Gastrocnemius medialis (tissue), 4 donors: ENCODE measurements at regions not wholly inside any gene's neighbourhood (a gene's known extent, or its start where the extent isn't known, plus 50 kb on each side); places are given as distances from the start of the nearest gene placed in this dataset.

ENCODE experiments used
- ATAC-seq, 2 donors: fragments of 150-250 bp; one replicate each; pipeline ENCODE4 v1.9.1; 2016
- DNase-seq, 2 donors: peaks; one replicate each; pipeline ENCODE4 v3.0.0-alpha.2; 2019
- H3K27ac ChIP-seq, 4 donors: fragments of 200-600 bp; sonication (generic); 1 replicate in 1 of 4; 2 replicates in 3 of 4; pipeline ENCODE4 v1.5.1; 2016 to 2018; ENCODE audit warnings: mild to moderate bottlenecking in 2 of 4, moderate library complexity in 1 of 4
- H3K27me3 ChIP-seq, 3 donors: fragments of 200-600 bp; sonication (generic) in 2 of 3; 1 replicate in 1 of 3; 2 replicates in 2 of 3; pipeline versions ENCODE4 v1.5.1 to v1.6.0; 2016 to 2019; ENCODE audit warnings: mild to moderate bottlenecking in 1 of 3, moderate library complexity in 1 of 3
- H3K36me3 ChIP-seq, 2 donors: fragments of 200-600 bp; sonication (generic) in 1 of 2; one replicate each; pipeline ENCODE4 v1.5.1; 2017 to 2018
- H3K4me1 ChIP-seq, 2 donors: fragments of 200-600 bp; sonication (generic) in 1 of 2; one replicate each; pipeline ENCODE4 v1.5.1; 2016 to 2017; ENCODE audit warnings: mild to moderate bottlenecking in 2 of 2
- H3K4me3 ChIP-seq, 4 donors: fragments of 200-600 bp; sonication (generic) in 3 of 4; 1 replicate in 1 of 4; 2 replicates in 3 of 4; pipeline ENCODE4 v1.5.1; 2016 to 2019; ENCODE audit warnings: mild to moderate bottlenecking in 2 of 4
- H3K9me3 ChIP-seq, 3 donors: fragments of 200-600 bp; sonication (generic) in 2 of 3; 1 replicate in 1 of 3; 2 replicates in 2 of 3; pipeline ENCODE4 v1.5.1; 2016 to 2019
- POLR2A ChIP-seq, 2 donors: fragments of 450-650 bp; IDR thresholded peaks; one replicate each; pipeline ENCODE4 v1.6.1; 2017; ENCODE audit warnings: antibody characterized with exemption in 2 of 2, mild to moderate bottlenecking in 2 of 2, moderate library complexity in 2 of 2
- in situ Hi-C, 4 donors: fragments of 200-750 bp; cut with MboI; loops; one replicate each; pipeline versions ENCODE4 v1.15.0 to v1.8.0; 2017; ENCODE audit warnings: low sequenced_read_pairs in 4 of 4
- intact Hi-C: fragments of 100-400 bp; cut with DNase I; formaldehyde crosslinking; loops from one replicate; pipeline ENCODE4 v1.15.1; 2023; ENCODE audit warnings: low total_unique reads
- TF ChIP-seq, protein P1 (sequence below), 5 experiments: fragments of 450-650 bp in 3 of 5; fragments of 200-600 bp in 2 of 5; sonication (generic) in 2 of 5; IDR thresholded peaks in 4 of 5; conservative IDR thresholded peaks in 1 of 5; 1 replicate in 4 of 5; 2 replicates in 1 of 5; pipeline ENCODE4 v1.5.1; 2016 to 2019; ENCODE audit warnings: antibody characterized with exemption in 5 of 5, mild to moderate bottlenecking in 3 of 5, moderate library complexity in 3 of 5

GRCh38 chr11:70804139-70804837 lies 406.0 kb downstream of the CTTN start:
- ATAC-seq (no peak), DNase-seq (no peak)
- TF ChIP-seq POLR2A (IDR thresholded peaks at IDR 0.05), result no peak
- TF ChIP-seq, protein P1, sequence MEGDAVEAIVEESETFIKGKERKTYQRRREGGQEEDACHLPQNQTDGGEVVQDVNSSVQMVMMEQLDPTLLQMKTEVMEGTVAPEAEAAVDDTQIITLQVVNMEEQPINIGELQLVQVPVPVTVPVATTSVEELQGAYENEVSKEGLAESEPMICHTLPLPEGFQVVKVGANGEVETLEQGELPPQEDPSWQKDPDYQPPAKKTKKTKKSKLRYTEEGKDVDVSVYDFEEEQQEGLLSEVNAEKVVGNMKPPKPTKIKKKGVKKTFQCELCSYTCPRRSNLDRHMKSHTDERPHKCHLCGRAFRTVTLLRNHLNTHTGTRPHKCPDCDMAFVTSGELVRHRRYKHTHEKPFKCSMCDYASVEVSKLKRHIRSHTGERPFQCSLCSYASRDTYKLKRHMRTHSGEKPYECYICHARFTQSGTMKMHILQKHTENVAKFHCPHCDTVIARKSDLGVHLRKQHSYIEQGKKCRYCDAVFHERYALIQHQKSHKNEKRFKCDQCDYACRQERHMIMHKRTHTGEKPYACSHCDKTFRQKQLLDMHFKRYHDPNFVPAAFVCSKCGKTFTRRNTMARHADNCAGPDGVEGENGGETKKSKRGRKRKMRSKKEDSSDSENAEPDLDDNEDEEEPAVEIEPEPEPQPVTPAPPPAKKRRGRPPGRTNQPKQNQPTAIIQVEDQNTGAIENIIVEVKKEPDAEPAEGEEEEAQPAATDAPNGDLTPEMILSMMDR (IDR thresholded peaks at IDR 0.05 in 4 of 5, conservative IDR thresholded peaks at IDR 0.05 in 1 of 5), result no peak
- H3K36me3 ChIP-seq, result no peaks in the 10 kb centered on the region
- no peak overlapping the region for H3K27ac ChIP-seq
- no peaks in the 10 kb centered on the region for H3K9me3 ChIP-seq
- no peak overlapping the region for H3K4me3 ChIP-seq
- H3K27me3 ChIP-seq, result no peaks in the 10 kb centered on the region
- in situ Hi-C loops, result no loop called here
- no peaks in the 10 kb centered on the region for H3K4me1 ChIP-seq
- intact Hi-C loops, result no loop called here

GRCh38 chr11:70805243-70805642 lies 406.9 kb downstream of the CTTN start:
- Histone ChIP-seq H3K27ac (no peak overlapping the region), H3K27me3 (no peaks in the 10 kb centered on the region), H3K9me3 (no peaks in the 10 kb centered on the region), H3K36me3 (no peaks in the 10 kb centered on the region), H3K4me1 (no peaks in the 10 kb centered on the region), H3K4me3 (no peak overlapping the region)
- no peak for ATAC-seq
- in situ Hi-C loops (no loop called here), intact Hi-C loops (no loop called here)
- no peak for DNase-seq
- TF ChIP-seq, protein P1 (IDR thresholded peaks at IDR 0.05 in 4 of 5, conservative IDR thresholded peaks at IDR 0.05 in 1 of 5), result no peak
- TF ChIP-seq POLR2A (IDR thresholded peaks at IDR 0.05), result no peak

- Histone ChIP-seq H3K27ac (no peak overlapping the region), H3K4me1 (no peaks in the 10 kb centered on the region), H3K4me3 (no peak overlapping the region), H3K27me3 (no peaks in the 10 kb centered on the region), H3K36me3 (no peaks in the 10 kb centered on the region), H3K9me3 (no peaks in the 10 kb centered on the region)
- ATAC-seq (no peak), DNase-seq (no peak)
- in situ Hi-C loops (no loop called here), intact Hi-C loops (no loop called here)
- TF ChIP-seq, protein P1 (IDR thresholded peaks at IDR 0.05 in 4 of 5, conservative IDR thresholded peaks at IDR 0.05 in 1 of 5), result no peak
- TF ChIP-seq POLR2A (IDR thresholded peaks at IDR 0.05), result no peak
These were observed 407.6 kb downstream of the CTTN start for GRCh38 chr11:70805971-70806370.

DNA sequence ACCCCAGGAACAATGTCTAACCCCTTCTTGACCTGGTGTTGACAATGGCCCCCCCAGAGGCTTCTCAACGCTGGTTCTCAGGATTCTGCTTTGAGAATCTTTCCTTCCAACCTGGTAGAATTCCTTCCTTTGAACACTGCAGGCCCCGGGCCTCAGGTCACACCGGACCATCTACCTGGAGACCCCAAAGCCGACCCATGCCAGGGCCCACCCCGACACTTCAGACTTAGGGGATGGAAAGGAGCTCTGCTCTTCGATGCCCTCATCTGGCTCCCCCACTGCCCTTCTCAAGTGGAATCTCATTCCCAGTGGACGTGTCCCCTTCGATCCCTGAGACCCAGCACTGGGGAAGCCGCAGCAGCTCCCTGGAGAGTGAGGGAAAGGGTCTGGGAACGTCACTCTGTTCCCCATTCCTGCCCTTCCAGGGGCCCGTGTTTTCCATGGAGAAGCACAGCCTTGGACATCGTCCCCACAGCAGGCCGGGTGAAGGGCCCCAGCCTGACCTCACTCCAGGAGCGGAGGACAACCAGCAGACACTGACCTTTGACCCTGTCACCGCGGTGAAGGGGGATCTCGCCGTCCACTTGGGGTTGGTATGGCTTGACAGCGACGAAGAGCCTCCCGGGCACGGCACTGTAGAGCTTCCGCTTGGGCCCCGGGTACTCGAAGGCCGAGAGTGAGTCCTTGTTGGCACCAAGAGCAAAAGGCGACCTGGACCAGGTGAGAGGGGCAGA lies 408.3 kb downstream of the CTTN start:
- ATAC-seq (no peak), DNase-seq (no peak)
- H3K27ac ChIP-seq, result no peak overlapping the region
- TF ChIP-seq POLR2A (IDR thresholded peaks at IDR 0.05), result no peak
- TF ChIP-seq, protein P1 (IDR thresholded peaks at IDR 0.05 in 4 of 5, conservative IDR thresholded peaks at IDR 0.05 in 1 of 5), result no peak
- H3K36me3 ChIP-seq, result no peaks in the 10 kb centered on the region
- H3K27me3 ChIP-seq, result no peaks in the 10 kb centered on the region
- H3K9me3 ChIP-seq, result no peaks in the 10 kb centered on the region
- no peaks in the 10 kb centered on the region for H3K4me1 ChIP-seq
- H3K4me3 ChIP-seq, result no peak overlapping the region
- intact Hi-C loops, result no loop called here
- in situ Hi-C loops, result no loop called here
